ENCODE measurements at regions not wholly inside any gene's neighbourhood (a gene's known extent, or its start where the extent isn't known, plus 50 kb on each side); places are given as distances from the start of the nearest gene placed in this dataset.

GRCh38 chr3:162610261-162610660, 1113.7 kb downstream of the OTOL1 start:
- H3K9ac ChIP-seq, result no peak overlapping the region
- H3K9me3 ChIP-seq (ENCODE audit: low read depth), result no peaks in the 10 kb centered on the region
- no peaks in the 10 kb centered on the region for H3F3A ChIP-seq (ENCODE audit: low read depth)
- no peak overlapping the region for H3K27ac ChIP-seq
- no peaks in the 10 kb centered on the region for H4K20me1 ChIP-seq (ENCODE audit: low read depth)
- peaks cover 5% of the 10 kb centered on the region for H3K9me3 Mint-ChIP-seq
- no peak overlapping the region for H3K4me2 ChIP-seq
- H3K4me1 ChIP-seq, result no peaks in the 10 kb centered on the region
- DNase-seq (ENCODE audit: low spot score), result no peak
- H3K4me1 Mint-ChIP-seq, result no peaks in the 10 kb centered on the region
- H2AFZ ChIP-seq (replicated peaks), result peak overlapping the region; percentile 64
- H3K36me3 Mint-ChIP-seq, result peaks cover 2% of the 10 kb centered on the region
- no peak overlapping the region for H3K4me3 ChIP-seq
- H3K4me3 Mint-ChIP-seq, result no peak overlapping the region
- no peaks in the 10 kb centered on the region for H3K79me2 ChIP-seq (ENCODE audit: low read depth)
- no peak overlapping the region for H3K27ac Mint-ChIP-seq
- TF ChIP-seq, protein P1, sequence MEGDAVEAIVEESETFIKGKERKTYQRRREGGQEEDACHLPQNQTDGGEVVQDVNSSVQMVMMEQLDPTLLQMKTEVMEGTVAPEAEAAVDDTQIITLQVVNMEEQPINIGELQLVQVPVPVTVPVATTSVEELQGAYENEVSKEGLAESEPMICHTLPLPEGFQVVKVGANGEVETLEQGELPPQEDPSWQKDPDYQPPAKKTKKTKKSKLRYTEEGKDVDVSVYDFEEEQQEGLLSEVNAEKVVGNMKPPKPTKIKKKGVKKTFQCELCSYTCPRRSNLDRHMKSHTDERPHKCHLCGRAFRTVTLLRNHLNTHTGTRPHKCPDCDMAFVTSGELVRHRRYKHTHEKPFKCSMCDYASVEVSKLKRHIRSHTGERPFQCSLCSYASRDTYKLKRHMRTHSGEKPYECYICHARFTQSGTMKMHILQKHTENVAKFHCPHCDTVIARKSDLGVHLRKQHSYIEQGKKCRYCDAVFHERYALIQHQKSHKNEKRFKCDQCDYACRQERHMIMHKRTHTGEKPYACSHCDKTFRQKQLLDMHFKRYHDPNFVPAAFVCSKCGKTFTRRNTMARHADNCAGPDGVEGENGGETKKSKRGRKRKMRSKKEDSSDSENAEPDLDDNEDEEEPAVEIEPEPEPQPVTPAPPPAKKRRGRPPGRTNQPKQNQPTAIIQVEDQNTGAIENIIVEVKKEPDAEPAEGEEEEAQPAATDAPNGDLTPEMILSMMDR (IDR thresholded peaks at IDR 0.05), result no peak
- no peaks in the 10 kb centered on the region for H3K36me3 ChIP-seq
- H3K27me3 Mint-ChIP-seq (ENCODE audit: insufficient read depth, low read depth), result no peaks in the 10 kb centered on the region
- H3K27me3 ChIP-seq, result no peaks in the 10 kb centered on the region

GRCh38 chr3:162612991-162613390, 1116.4 kb downstream of the OTOL1 start:
- TF ChIP-seq, protein P1 (IDR thresholded peaks at IDR 0.05), result no peak
- TF ChIP-seq EZH2phosphoT487 (IDR thresholded peaks at IDR 0.05) (no peak), EZH2 (IDR thresholded peaks at IDR 0.05) (no peak)

GRCh38 chr3:162626172-162626571, 1129.6 kb downstream of the OTOL1 start:
- Histone ChIP-seq H3K27ac (no peak overlapping the region), H3K4me3 (no peak overlapping the region), H3K4me1 (no peaks in the 10 kb centered on the region), H2AFZ (replicated peaks) (no peak overlapping the region), H3K4me2 (no peak overlapping the region), H3K79me2 (ENCODE audit: low read depth) (no peaks in the 10 kb centered on the region), H3K9me3 (ENCODE audit: low read depth) (peaks cover 5% of the 10 kb centered on the region), H3F3A (ENCODE audit: low read depth) (no peaks in the 10 kb centered on the region), H3K9ac (no peak overlapping the region), H3K36me3 (no peaks in the 10 kb centered on the region), H3K27me3 (no peaks in the 10 kb centered on the region), H4K20me1 (ENCODE audit: low read depth) (no peaks in the 10 kb centered on the region)
- Mint-ChIP-seq H3K4me3 (no peak overlapping the region), H3K4me1 (no peaks in the 10 kb centered on the region), H3K9me3 (peaks cover 15% of the 10 kb centered on the region), H3K27me3 (ENCODE audit: insufficient read depth, low read depth) (peaks cover 7% of the 10 kb centered on the region), H3K27ac (no peak overlapping the region), H3K36me3 (no peaks in the 10 kb centered on the region)
- TF ChIP-seq, protein P1 (IDR thresholded peaks at IDR 0.05), result no peak
- TF ChIP-seq EZH2phosphoT487 (IDR thresholded peaks at IDR 0.05) (no peak), EZH2 (IDR thresholded peaks at IDR 0.05) (no peak)
- no peak for DNase-seq (ENCODE audit: low spot score)

More at GRCh38 chr3:162612991-162613390, 1116.4 kb downstream of the OTOL1 start:
- Mint-ChIP-seq H3K4me3 (no peak overlapping the region), H3K36me3 (no peaks in the 10 kb centered on the region), H3K4me1 (no peaks in the 10 kb centered on the region), H3K27me3 (ENCODE audit: insufficient read depth, low read depth) (no peaks in the 10 kb centered on the region), H3K27ac (no peak overlapping the region), H3K9me3 (peaks cover 2% of the 10 kb centered on the region)
- no peak overlapping the region for H3K4me2 ChIP-seq
- no peaks in the 10 kb centered on the region for H3K79me2 ChIP-seq (ENCODE audit: low read depth)
- no peak overlapping the region for H2AFZ ChIP-seq (replicated peaks)
- H3K27ac ChIP-seq, result no peak overlapping the region
- H3K9me3 ChIP-seq (ENCODE audit: low read depth), result no peaks in the 10 kb centered on the region
- no peaks in the 10 kb centered on the region for H3K36me3 ChIP-seq
- no peaks in the 10 kb centered on the region for H3K4me1 ChIP-seq
- no peak overlapping the region for H3K9ac ChIP-seq
- H3F3A ChIP-seq (ENCODE audit: low read depth), result no peaks in the 10 kb centered on the region
- H3K27me3 ChIP-seq, result no peaks in the 10 kb centered on the region
- H3K4me3 ChIP-seq, result no peak overlapping the region
- no peak for DNase-seq (ENCODE audit: low spot score)
- no peaks in the 10 kb centered on the region for H4K20me1 ChIP-seq (ENCODE audit: low read depth)
